ENCODE measurements at regions not wholly inside any gene's neighbourhood (a gene's known extent, or its start where the extent isn't known, plus 50 kb on each side); places are given as distances from the start of the nearest gene placed in this dataset.

DNA sequence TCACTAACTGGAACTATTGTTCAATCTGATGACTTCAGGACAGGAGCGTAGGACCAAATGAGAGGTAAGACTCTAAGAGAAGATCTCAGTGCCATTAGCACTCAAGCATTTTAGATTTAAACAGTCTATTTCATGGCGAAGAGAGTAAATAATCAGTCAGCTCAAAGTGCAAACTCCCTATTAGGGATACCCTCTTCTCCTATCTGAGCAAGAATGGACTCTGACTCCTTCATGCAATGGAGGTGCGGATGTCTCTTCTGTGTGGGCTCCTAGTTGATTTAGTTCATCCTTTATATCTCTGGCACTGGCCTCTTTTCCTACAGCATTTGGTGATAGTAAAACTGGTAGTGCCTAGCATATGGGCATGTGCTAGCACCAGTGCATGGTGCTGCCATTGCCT lies 144.6 kb downstream of the SMC2 start:
- TF ChIP-seq POLR2A (IDR thresholded peaks at IDR 0.05) (no peak), POLR2AphosphoS5 (IDR thresholded peaks at IDR 0.05) (no peak)
- TF ChIP-seq, protein P1, sequence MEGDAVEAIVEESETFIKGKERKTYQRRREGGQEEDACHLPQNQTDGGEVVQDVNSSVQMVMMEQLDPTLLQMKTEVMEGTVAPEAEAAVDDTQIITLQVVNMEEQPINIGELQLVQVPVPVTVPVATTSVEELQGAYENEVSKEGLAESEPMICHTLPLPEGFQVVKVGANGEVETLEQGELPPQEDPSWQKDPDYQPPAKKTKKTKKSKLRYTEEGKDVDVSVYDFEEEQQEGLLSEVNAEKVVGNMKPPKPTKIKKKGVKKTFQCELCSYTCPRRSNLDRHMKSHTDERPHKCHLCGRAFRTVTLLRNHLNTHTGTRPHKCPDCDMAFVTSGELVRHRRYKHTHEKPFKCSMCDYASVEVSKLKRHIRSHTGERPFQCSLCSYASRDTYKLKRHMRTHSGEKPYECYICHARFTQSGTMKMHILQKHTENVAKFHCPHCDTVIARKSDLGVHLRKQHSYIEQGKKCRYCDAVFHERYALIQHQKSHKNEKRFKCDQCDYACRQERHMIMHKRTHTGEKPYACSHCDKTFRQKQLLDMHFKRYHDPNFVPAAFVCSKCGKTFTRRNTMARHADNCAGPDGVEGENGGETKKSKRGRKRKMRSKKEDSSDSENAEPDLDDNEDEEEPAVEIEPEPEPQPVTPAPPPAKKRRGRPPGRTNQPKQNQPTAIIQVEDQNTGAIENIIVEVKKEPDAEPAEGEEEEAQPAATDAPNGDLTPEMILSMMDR (IDR thresholded peaks at IDR 0.05), result no peak
